ENCODE measurements at regions not wholly inside any gene's neighbourhood (a gene's known extent, or its start where the extent isn't known, plus 50 kb on each side); places are given as distances from the start of the nearest gene placed in this dataset.

DNA sequence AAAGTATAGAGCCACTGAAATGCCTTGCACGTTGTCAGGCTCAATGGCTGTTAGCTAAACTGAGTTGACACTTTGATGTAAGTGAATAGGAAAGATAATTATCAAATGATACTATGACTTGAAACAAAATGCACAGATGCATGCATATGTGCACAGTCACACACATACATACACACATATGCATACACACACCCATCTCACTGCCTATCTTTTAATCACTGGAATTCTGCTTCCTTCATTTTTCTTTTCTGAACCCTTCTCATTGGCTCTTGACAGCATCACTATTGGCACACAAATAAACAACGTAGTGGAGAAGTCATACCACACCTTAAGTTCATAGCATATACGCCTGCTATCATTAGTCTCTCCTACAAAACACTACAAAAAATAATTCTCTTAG, 154.9 kb upstream of the NCKAP5 start:
- DNase-seq, result no peak

DNA sequence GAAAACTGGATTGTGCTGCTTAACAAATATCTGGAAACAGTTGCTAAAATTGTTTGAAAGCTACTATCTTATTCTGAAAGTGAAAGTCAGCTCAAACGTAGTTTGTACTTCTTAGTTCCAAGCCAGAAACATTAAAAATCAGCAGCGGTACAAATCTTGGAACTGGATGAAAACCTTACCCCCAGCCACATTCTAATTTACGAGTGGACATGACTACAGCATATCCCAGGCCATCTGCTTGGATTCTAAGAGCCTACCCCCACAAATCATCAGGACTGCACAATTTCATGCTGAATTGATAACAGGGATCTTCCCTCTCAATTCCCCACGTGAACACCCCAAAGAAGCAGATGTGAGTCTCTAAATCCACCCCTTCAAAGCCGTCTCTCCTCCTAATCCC, 158.7 kb upstream of the NCKAP5 start:
- no peak for DNase-seq

DNA sequence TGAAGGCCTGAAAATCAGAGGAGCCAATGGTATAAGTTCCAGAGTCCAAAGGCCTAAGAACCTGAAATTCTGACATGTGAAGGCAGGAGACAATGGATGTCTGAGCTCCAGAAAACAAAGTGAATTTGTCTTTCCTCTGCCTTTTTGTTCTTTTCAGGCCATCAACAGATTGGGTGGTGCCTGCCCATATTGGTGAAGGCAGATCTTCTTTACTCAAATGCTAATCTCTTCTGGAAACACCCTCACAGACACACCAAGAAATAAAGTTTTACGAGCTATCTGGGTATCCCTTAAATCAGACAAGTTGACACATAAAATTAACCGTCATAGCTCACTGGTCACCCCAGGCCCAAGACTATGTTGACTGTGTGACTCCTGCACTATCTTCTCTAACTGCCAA, 163.8 kb upstream of the NCKAP5 start:
- DNase-seq, result no peak

DNA sequence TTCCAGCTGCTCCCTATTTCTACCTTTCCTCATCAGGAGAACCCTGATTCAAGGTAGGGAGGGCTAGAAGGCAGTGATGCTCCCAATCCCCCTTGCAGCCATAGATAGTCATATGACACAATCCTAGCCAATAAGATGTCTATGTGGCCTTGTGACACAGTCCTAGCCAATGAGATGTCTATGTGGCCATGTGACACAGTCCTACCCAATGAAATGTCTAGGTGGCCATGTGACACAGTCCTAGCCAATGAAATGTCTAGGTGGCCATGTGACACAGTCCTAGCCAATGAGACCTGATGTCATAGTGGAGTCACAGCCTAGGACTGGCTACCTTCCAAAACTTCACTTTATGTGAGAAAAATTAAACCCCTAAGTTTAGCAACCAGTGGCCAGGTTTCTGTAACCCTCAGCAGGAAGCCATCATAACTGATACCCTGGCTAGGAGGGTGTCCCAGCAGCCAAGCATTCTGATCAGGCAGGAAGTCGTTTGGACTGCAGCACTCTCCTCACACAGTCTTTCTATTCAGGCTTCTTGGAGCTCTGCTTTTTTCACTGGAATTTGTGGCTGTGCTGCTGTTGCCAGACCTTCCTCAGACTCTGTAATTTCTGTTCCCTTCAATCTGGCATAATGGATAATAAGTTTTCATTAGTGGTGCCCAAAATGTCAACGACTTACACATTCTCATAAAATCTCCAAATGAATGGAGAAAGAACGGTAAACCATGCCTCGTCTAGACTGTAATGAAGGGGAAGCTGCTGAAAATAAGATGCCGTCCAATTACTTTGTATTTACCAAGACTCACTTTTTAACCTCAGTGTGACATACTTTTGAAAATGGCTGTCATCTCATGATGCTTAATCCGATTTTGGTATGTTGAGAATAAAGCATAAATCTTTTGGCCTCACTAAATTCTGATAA, 165.0 kb upstream of the NCKAP5 start:
- no peak for DNase-seq

DNA sequence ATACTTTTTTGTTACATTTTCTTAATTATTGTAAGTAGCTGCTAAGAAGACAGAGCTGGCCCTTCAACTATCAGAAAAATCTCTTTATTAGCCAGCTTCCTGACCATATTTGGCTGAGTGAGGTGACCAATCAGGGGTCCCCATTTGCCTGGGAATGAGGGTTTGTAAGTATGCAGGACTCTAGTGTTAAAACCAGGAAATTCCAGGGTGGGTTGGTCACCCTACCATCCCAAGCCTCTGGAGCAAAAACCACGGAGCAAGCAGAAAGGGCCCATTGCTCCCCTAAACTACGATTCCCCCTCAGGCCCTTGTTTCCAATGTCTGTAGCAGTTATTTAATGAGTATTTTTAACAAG, 165.6 kb upstream of the NCKAP5 start:
- DNase-seq, result no peak

DNA sequence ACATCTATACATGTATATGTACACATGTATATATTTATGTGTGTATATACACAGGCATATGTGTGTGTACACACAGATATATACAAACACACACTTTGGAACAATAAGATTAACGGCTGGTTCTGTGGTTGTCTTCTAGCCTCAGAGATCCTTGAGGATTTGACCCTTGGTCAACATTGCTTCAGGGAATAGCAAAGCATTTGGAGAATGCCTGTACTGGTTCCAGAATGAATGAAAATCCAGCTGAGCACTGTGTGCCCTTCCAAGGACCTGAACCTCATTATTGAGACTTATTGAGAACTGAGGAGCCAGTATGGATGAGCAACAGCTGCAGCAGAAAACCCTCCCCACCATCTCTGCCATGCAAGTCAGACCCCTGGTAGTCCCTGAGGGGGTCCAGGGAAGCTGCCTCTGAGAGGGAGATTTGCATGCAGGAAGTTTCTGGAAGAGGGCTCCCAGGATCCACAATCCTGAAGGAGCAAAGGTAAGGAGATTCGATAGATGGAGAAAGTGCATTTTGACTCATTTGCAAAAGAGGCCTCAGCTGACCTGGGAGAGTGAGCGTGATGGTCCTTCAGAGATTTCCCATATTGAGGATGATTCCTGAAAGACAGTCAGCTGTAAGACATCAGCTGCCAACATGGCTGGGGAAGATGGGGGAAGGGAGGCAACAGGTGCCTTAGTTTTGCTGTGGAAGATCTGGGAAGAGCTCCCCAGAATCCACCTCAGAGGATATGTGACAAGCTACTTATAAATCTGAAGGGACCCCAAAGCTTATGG, 166.6 kb upstream of the NCKAP5 start:
- no peak for DNase-seq

DNA sequence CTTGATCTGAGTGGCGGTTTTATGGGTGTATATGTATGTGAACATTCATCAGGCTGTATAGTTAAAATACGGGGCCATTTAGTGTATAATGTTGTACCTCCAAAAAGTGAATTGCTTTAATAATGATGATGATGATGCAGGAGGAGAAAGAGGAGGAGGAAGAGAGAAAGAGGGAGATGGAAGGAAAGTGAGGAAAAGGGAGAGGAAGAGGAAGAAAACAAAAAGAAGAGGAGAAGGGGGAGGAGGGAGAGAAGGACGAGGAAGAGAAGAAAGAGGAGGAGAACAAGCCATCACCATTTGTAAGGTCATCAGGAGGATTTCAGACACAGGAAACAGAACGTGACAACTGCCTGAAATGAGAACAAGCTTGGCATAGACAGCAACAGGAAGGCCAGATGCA, 168.4 kb upstream of the NCKAP5 start:
- no peak for DNase-seq

DNA sequence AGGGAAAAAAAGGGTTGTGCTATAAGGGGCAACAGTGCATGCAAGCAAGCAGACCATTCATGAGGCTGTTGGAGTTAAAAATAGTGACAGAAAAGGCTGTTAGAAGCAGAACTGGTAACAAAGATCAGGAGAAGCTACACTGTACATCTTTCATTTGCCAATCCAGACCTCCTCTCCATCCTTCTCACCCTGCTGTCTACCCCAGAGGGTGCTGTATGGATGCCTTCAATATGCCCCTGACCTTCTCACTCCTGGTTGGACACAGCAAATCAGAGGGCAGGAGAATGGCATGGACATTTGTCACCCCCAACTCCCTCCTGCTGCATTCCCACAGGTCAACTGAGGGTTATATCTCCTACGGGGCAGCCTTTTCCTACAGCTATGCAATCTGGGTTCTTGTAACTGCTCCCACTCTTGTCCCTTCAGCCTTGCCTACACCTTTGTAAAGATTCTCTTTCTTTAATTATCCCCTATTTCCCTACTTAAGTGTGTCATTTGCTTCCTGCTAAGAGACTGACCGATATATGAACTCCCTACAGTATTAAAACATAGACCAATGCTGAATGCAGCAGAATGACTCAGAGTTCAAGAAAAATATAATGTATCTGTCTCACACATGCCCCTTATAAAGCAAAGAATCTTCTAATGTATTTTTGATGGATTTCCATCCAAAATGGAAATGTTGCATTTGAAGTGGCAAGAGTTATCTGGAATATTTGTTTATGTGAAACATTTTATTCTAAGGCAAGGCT, 169.2 kb upstream of the NCKAP5 start:
- no peak for DNase-seq

DNA sequence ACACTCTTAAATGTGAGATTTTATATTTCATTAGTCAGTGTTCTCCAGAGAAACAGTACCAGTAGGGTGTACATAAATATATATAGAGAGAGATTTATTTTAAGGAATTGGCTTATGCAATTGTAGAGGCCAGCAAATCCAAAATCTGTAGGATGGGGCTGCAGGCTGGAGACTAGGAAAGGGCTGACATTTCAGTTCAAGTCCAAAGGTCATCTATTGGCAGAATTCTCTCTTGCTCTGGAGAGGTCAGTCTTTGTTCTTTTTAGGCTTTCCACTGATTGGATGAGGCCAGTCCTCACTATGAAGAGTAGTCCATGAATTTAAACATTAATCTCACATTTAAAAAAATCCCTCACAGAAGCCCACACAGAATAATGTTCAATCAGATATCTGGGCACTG, 170.8 kb upstream of the NCKAP5 start:
- DNase-seq, result no peak

DNA sequence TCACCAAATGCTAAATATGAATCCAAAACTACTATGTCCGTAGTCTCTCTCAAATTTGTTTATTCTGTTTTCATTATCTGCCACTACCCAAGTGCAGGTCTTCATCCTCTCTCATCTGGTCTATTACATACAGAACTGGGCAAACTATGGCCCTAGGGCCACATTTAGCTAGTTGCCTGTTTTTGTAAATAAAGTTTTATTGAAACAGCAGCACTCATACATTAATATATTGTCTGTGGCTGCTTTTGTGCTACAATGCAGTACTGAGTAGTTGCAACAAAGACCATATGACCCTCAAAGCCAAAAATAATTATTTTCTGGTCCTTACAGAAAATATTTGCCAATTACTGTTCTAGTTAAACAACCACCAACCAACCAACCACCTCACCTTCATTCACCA, 172.2 kb upstream of the NCKAP5 start:
- DNase-seq, result no peak

DNA sequence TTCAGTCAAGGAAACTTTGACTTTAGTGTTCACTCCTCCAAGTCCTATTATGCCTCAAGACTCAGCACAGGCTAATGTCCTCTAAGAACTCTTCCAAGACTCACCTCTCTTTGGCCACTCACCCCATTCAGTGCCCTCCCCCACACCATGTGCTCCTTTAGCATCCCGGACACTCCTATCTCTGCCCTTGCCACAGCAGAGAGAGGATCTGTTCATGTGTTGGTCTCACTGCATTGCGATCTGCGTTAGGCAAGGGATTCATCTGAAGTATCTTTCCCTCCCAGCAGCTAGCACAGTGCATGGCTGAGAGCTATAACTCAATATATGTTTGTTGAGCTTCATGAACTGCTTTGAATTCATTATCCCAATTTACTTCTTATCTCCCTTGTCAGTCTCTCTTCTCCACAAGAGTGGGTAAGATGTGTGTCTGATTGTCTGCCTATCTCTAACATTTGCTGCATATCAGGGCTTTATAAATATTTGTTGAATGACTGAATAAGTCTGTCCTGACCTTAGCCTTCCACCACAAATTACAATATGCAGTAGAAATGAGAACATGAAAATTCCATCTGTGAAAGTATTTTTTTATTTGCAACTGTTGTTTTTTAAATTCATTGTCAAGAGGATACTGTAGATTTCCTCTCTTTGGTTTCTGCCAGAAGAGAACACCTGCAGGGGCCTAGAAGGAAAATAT, 179.9 kb upstream of the NCKAP5 start:
- DNase-seq, result no peak

DNA sequence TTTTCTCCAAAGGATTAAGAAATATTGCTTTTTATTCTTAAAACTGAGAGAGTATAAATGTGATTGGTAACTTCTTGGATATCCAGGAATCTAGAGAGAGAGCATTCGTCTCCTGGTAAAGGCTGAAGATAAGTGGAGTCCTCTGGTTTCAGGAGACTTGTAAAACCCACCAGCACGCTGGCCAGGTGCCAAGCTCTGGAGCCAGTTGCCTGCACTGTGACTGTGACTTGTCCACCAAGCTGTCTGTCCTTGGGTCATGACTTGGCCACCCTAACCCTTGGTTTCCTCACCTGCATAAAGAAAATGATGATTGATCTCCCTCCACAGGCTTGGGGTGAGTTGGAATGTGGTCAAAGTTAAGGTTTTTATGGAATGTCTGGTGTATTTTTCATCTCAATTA, 185.4 kb upstream of the NCKAP5 start:
- DNase-seq, result no peak

DNA sequence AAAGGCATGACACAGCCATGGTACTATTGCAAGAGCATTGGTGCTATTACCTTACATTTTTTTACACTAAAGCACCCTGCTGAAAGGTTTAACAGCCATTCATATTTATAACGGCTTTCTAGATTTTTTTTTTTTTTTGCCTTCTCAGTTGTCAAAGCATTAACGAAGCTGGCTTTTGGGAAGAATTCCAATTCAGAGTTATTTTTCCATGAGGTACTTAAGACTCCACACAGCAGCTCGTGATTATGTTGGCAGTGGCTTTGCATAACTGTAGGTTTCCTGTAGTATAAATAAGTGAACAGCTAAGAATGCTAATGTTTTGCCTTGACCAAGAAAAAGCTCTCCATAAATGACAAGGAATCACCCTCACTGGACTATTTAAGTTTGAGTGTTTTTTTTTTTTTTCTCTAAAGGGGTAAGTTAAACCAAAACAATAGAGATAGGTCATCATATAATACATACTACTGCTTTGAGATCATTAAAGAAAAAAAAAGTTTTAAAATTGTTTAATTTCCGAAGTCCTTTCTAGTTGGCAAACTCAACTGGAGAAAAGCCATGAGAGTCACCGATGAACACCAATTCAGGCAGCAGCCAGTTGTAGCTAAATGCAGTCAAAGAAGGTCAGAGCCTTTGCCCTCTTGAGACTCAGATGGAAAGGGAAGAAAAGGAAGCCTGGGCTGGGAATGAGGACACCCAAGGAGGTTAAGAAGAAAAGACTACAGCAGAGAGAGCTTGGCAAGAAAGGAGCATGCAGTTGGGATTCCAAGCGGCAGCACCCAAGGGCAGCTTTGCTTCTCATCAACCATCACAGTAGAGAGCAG, 187.4 kb upstream of the NCKAP5 start:
- peak; percentile 9 for DNase-seq

DNA sequence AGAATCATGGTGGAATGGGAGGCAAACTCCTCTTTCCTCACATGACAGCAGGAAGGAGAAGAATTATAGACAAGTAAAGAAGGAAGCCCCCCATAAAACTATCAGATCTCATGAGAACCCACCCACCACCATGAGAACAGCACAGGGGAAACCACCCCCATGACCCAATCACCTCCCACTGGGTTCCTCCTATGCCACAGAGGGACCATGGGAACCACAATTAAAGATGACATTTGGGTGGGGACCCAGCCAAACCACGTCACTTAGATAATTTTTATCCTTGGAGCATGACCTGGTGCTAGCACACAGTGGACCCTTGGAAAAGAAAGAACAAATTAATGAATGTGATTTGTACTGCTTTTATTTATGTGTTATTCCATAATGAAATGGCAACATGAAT, 188.6 kb upstream of the NCKAP5 start:
- no peak for DNase-seq

DNA sequence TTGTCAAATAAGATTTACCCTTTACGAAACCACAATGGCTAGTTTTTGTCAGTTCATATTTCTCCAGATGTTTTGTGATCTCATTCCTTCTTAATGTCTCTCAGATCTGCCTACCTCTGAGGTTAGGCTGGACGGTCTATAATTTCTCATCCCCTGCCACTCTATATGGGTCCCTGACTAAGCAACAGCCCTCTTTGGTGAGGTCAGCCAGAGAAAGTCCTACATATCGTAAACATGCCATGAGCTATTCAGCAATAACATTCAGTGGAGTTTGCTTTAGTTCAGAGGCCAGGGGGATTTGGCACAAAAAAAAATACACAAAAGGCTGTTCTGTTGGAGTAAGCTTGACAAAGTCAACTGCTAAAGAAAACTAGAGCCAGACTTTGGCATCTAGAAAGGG, 192.1 kb upstream of the NCKAP5 start:
- DNase-seq, result no peak

DNA sequence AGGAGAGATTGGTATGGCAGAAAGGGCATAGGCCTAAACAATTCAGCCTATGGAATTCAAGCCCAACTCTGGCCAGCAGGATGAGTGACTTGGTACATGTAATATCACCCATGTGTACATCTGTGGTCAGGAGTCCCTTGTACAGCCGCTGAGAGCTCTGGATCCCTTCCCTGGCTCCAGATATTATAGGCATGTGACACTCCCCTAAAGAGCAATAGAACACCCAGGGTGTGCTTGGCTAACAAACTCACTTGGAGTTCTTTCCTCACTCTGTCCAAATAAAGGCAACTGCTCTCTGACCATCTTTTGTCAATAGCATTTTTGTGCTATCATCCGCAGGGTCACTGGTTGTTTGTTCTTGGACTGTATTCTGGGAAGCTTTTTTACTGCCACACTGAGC, 197.4 kb upstream of the NCKAP5 start:
- DNase-seq, result peak; percentile 32

DNA sequence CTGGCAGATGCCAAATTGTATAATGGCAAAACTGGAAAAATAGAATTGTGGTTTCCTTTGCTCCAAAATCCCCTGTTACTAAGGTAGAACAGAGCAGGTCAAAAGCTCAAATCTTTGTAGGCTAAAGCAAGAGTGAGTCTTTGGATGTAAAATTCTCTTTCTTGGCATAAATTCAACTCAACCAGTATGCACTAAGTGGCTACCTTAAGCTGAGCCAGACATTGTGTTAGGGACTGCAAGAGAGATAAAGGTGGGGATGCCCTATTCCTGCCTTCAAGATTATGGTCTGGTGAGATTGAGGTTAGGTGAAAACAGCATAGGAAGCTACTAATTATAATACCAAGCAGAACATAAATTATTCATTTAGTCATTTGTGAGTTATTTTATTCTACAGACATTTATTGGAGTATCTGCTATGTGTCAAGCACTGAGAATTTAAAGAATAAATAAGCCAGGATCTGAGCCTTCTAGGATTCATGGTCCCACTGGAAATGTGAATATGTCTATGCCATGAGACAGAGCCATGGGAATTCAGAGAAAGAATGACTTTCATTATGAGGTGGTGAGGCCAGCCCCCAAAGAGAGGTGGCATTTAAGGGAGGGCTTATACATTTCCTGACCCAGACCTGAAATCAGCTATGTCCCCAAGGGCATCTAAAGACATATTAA, 198.0 kb upstream of the NCKAP5 start:
- no peak for DNase-seq

DNA sequence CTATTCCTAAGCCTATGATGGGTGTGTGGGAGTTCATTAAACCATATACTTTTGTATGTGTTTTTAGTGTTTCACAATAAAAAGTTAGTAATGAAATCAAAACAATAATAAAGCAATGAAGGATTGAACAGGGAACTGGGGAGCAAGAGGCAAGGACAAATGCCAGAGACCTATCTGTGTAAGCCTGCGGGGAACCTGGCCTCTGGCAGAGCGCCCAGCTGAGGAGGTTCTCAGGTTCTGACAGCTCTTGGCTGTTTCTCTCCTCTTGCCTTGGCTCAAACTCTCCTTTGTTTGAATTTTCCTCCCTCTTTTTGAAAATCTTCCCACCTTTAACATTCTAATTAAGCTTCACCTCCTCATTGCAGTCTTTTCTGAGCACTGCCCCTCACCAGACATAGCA, 200.0 kb upstream of the NCKAP5 start:
- peak; percentile 8 for DNase-seq

DNA sequence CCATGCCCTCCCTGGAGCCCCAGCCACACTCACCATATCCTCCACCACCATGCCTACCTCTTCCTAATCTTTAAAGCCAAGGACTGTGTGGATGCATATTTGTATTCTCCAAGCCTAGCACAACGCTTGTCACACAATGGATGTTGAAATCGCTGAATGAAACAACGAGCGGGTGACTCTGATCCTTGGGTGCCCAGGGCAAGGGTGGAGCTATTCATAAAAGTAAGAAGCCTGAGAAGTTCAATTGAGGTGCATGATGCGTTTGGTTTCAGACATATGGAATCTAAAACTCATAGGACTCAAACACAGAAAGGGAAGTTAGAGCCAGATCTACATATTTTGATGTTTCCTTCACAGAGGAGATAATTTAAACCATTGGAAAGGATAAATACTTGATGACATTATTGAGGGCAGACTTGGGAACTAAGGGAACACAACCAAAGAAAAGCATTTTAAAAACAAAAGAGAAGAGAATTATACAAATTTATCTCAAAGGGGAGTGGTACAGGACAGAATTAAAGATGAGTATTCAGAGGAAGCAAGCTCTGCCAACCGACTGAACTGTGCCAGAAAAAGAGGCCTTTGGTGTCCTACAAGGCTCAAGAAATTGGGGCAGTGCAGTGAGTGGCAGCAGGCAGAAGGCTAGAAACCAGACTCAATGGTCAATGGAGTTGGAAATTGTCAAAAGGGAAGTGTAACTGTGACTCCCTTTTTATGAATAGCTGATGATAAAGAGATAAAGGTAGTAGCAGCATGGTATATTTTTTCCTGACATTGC, 200.6 kb upstream of the NCKAP5 start:
- no peak for DNase-seq

DNA sequence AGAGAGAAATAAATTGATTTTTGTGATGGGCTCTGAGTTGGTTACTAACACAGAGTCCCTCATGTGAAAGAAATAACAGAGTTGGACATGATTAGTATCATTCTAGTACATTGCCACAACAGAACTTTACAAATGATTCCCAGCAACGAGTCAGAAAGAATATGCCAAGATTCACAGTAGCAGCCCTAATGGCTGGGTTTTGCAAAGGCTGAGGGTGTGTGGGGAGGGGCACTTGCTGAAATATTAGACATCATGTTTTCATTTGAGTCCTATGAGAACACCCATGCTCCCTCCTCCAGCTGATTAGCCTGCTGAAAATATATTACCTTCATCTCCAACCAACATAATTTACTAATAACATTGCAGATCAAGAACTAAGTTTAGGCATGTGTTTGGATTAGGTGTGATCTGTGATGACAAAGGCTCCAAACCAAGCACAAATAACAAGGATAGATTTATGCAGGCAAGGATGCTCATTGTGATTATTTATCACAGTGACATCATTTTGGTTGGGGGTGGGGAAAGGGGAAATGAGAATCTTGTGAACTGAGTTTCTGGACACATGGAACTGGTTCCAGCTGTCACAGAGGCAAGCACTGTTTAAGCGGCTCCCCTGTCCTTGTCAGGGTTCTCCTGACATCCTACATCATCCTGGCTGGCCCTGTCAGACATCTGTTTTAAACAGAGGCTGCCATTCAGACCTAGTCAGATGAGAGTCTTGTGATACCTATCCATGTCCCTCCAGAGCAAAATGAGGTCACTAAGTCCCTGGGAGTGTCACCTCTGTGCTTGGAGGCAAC, 205.8 kb upstream of the NCKAP5 start:
- DNase-seq, result no peak

Data from NCI-H1092 treated with DMSO at 0.1 percent for 48 hours (cell line).